HepG2 (cell line): ENCODE measurements at regions not wholly inside any gene's neighbourhood (a gene's known extent, or its start where the extent isn't known, plus 50 kb on each side); places are given as distances from the start of the nearest gene placed in this dataset.

ENCODE experiments used
- CENPT ChIP-seq: sonication (generic); formaldehyde crosslinking; IDR thresholded peaks from 2 replicates; pipeline ENCODE4 v1.8.0; 2022; ENCODE audit warnings: low read depth, mild to moderate bottlenecking, moderate library complexity, missing genetic modification reagents
- CHD2 ChIP-seq: IDR thresholded peaks from 2 replicates; pipeline ENCODE4 v1.6.1; 2011; ENCODE audit warnings: low read depth, low read length, improper control_type of control experiment
- CREM ChIP-seq, 2 experiments: sonication (generic) in 1 of 2; formaldehyde crosslinking in 1 of 2; IDR thresholded peaks; 2 replicates each; pipeline versions ENCODE4 v1.4.0 to v1.6.1; 2016 to 2020; ENCODE audit warnings: antibody characterized with exemption in 1 of 2, mild to moderate bottlenecking in 1 of 2, missing genetic modification reagents in 1 of 2
- CTCF ChIP-seq: sonication (generic); formaldehyde crosslinking; IDR thresholded peaks from 2 replicates; pipeline ENCODE4 v1.5.0; 2020; ENCODE audit warnings: mild to moderate bottlenecking, missing genetic modification reagents, moderate library complexity
- EZH2 ChIP-seq: conservative IDR thresholded peaks from 2 replicates; pipeline ENCODE4 v1.6.1; 2012; ENCODE audit warnings: mild to moderate bottlenecking, low read depth, low read length, moderate library complexity
- FOXJ3 ChIP-seq: sonication (generic); formaldehyde crosslinking; IDR thresholded peaks from 2 replicates; pipeline ENCODE4 v1.4.0; 2020; ENCODE audit warnings: missing genetic modification reagents, mild to moderate bottlenecking, borderline replicate concordance
- IRF1 ChIP-seq: sonication (generic); formaldehyde crosslinking; IDR thresholded peaks from 2 replicates; pipeline ENCODE4 v1.4.0; 2020; ENCODE audit warnings: low read depth, mild to moderate bottlenecking, missing genetic modification reagents
- NPAS2 ChIP-seq: sonication (generic); formaldehyde crosslinking; IDR thresholded peaks from 2 replicates; pipeline ENCODE4 v1.8.0; 2022; ENCODE audit warnings: mild to moderate bottlenecking, missing genetic modification reagents, borderline replicate concordance
- POLR2A ChIP-seq, 2 experiments: IDR thresholded peaks; 2 replicates each; pipeline ENCODE4 v1.6.1; 2011; ENCODE audit warnings: low read depth in 2 of 2, low read length in 2 of 2, mild to moderate bottlenecking in 1 of 2, moderate library complexity in 1 of 2; ENCODE audit not compliant: insufficient read depth in 1 of 2
- RXRA ChIP-seq: sonication (generic); formaldehyde crosslinking; IDR thresholded peaks from 2 replicates; pipeline ENCODE4 v1.5.1; 2020; ENCODE audit warnings: missing genetic modification reagents
- TP53 ChIP-seq: sonication (generic); formaldehyde crosslinking; conservative IDR thresholded peaks from 2 replicates; pipeline ENCODE4 v1.4.0; 2020; ENCODE audit warnings: missing genetic modification reagents
- ZBTB44 ChIP-seq: sonication (generic); formaldehyde crosslinking; IDR thresholded peaks from 2 replicates; pipeline ENCODE4 v1.4.0; 2020; ENCODE audit warnings: missing genetic modification reagents
- ZNF232 ChIP-seq: sonication (generic); formaldehyde crosslinking; IDR thresholded peaks from 2 replicates; pipeline ENCODE4 v1.4.0; 2020; ENCODE audit warnings: missing genetic modification reagents, borderline replicate concordance
- ZNF24 ChIP-seq: fragments of 450-650 bp; IDR thresholded peaks from 2 replicates; pipeline ENCODE4 v1.6.1; 2017; ENCODE audit warnings: antibody characterized with exemption, mild to moderate bottlenecking

GRCh38 chr9:71441266-71441665, 319.8 kb upstream of the TRPM3 start:
- TF ChIP-seq NPAS2 (CRISPR knock-in tag) (no peak), TP53 (no peak), CTCF (CRISPR knock-in tag) (no peak), ZBTB44 (CRISPR knock-in tag) (no peak), CENPT (CRISPR knock-in tag) (no peak), POLR2A (IDR thresholded peaks at IDR 0.05; ENCODE audit: insufficient read depth in 1 of 2, low read depth in 2 of 2, low read length in 2 of 2) (no peak), RXRA (CRISPR knock-in tag) (no peak), ZNF232 (CRISPR knock-in tag) (no peak), CHD2 (no peak), ZNF24 (no peak), FOXJ3 (CRISPR knock-in tag) (no peak), CREM (IDR thresholded peaks at IDR 0.05) (no peak), CREM (CRISPR knock-in tag; IDR thresholded peaks at IDR 0.05) (no peak), EZH2 (no peak), IRF1 (CRISPR knock-in tag) (no peak)
